Right cardiac atrium (tissue), 5 donors: ENCODE measurements at regions not wholly inside any gene's neighbourhood (a gene's known extent, or its start where the extent isn't known, plus 50 kb on each side); places are given as distances from the start of the nearest gene placed in this dataset.
A peak's percentile ranks its signal among the peaks of the same experiment; 100 is the strongest.

Source experiments
- ATAC-seq, 2 donors: fragments of 200-7000 bp; cut with Tn5 transposase; one replicate each; pipeline versions ENCODE4 v1.8.0 to v1.9.1; 2020; ENCODE audit warnings: moderate library complexity in 2 of 2, mild to moderate bottlenecking in 1 of 2
- DNase-seq, 3 donors: peaks; one replicate each; pipeline ENCODE4 v3.0.0-alpha.2; 2020
- H3K27ac ChIP-seq: one replicate; pipeline ENCODE4 v1.5.1; 2013; ENCODE audit warnings: mild to moderate bottlenecking, low read length, control low read depth, moderate library complexity
- H3K27me3 ChIP-seq: one replicate; pipeline ENCODE4 v1.6.1; 2013; ENCODE audit not compliant: control insufficient read depth, insufficient read depth
- H3K4me1 ChIP-seq: one replicate; pipeline ENCODE4 v1.6.1; 2013; ENCODE audit warnings: low read length; ENCODE audit not compliant: control insufficient read depth, insufficient read depth
- H3K4me3 ChIP-seq: one replicate; pipeline ENCODE4 v1.5.1; 2013; ENCODE audit warnings: low read length, control low read depth
- H3K9me3 ChIP-seq: one replicate; pipeline ENCODE4 v1.6.1; 2013; ENCODE audit warnings: low read length; ENCODE audit not compliant: control insufficient read depth
- WGBS: extraction: QIAGEN DNeasy Blood & Tissue Kit; methylation state at CpG from one replicate; pipeline ENCODE4 v1.1.7; 2013; 5-methylcytosine and 5-hydroxymethylcytosine counted together
- intact Hi-C, 4 donors: fragments of 100-400 bp; cut with DNase I; formaldehyde crosslinking; loops; one replicate each; pipeline versions ENCODE4 v1.11.0 to v1.14.0; 2022 to 2023
- donor health status: healthy with polysubstance abuse.
- donor health status: DM: no; HTN: yes; CAD: no.
- donor health status: DM: no; HTN: no; CAD: no.
- donor health status: DM: no; HTN: yes; CAD: no; lungs with severe emphysema.
- donor health status: DM: yes; HTN: yes; CAD: no.

DNA sequence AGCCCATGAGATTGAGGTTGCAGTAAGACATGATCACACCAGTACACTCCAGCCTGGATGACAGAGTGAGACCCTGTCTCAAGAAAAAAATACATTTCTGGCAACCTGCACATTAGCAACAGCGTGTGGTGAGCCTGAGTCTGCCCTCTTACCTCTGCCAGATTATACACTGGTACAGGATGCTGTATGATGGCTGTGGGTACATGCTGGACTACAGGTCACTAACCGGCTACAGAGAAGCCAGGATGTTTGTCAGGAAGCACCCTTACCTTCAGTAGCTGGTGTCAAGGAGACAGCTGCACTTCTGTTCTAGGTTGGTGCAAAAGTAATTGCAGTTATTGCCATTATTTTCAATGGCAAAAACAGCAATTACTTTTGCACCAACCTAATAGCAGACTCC, 575.7 kb downstream of the NPHP4 start:
- H3K27ac ChIP-seq = no peak overlapping the region
- ATAC-seq (no peak), DNase-seq (no peak)
- no peaks in the 10 kb centered on the region for H3K4me1 ChIP-seq
- no peak overlapping the region for H3K4me3 ChIP-seq
- no peaks in the 10 kb centered on the region for H3K27me3 ChIP-seq
- WGBS = 74% methylated on average over 2 of the region's 2 CpGs
- no peaks in the 10 kb centered on the region for H3K9me3 ChIP-seq
- intact Hi-C loops = no loop called here

DNA sequence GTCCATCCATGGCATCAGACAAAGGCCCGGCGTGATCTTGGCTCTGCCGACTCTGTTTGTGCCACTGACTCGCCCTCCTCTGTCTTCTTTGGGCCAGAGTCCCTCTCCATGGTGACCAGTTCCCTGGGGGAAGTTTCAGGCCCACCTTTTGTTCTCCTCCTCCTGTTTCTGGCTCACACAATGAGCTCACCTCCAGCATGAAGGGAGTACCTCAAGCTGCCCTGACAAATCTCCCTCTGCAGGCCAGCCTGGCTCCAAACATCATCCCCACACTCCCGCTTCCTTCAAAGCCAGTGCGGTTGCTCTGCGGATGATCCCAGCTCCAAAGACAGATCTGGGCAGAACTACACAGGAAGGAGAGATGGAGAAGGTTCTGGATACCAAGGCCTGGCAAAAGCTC, 576.6 kb downstream of the NPHP4 start:
- Histone ChIP-seq H3K27me3 (no peaks in the 10 kb centered on the region), H3K27ac (no peak overlapping the region), H3K9me3 (no peaks in the 10 kb centered on the region), H3K4me3 (no peak overlapping the region), H3K4me1 (no peaks in the 10 kb centered on the region)
- WGBS = 80% methylated on average over 7 of the region's 7 CpGs
- intact Hi-C loops = no loop called here
- no peak for ATAC-seq
- DNase-seq = no peak

DNA sequence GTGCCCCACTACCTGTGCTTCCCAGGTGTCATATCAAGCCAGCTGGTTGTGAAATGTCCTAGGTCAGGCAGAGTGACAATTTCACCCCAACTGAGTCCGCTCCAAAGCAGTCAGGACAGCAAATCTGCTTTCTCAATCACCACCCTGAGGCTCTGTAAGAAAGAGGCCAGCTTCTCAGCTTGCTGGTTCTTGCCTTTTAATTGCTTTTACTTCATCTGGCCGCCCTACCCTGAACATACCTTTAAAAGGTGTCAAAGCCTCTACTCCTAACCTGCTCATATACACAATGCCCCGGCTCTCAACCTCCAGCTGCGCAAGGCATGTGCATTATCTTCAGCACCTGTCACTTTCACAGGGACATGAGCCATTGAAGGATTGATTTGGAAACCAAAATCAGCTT, 581.6 kb downstream of the NPHP4 start:
- Histone ChIP-seq H3K9me3 (no peaks in the 10 kb centered on the region), H3K27ac (no peak overlapping the region), H3K27me3 (no peaks in the 10 kb centered on the region), H3K4me1 (no peaks in the 10 kb centered on the region), H3K4me3 (no peak overlapping the region)
- no peak for DNase-seq
- no peak for ATAC-seq
- intact Hi-C loops = no loop called here
- WGBS = 65% methylated on average over 4 of the region's 4 CpGs

DNA sequence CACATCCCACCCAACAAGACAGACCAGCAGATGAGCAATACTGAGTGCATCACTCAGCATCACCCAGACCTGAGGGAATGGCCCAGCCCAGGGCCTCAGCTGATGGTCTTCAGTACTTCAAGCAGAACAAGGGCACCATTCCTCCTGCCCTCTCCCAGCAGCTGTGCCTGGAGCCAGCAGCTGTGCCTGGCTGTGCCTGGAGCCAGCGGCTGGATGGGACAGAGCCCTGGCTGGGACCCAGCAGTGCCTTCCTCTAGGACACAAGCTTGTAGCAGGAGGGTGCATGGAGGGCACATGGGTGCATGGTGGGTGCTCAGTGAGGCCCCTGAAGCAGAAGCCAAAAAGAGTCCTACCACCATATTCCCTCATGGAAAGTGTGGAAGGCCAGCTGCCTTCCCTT, 583.8 kb downstream of the NPHP4 start:
- intact Hi-C loops = no loop called here
- Histone ChIP-seq H3K27ac (no peak overlapping the region), H3K4me3 (no peak overlapping the region), H3K9me3 (no peaks in the 10 kb centered on the region), H3K4me1 (no peaks in the 10 kb centered on the region), H3K27me3 (no peaks in the 10 kb centered on the region)
- no peak for ATAC-seq
- 79% methylated on average over 1 of the region's 1 CpG for WGBS
- no peak for DNase-seq

DNA sequence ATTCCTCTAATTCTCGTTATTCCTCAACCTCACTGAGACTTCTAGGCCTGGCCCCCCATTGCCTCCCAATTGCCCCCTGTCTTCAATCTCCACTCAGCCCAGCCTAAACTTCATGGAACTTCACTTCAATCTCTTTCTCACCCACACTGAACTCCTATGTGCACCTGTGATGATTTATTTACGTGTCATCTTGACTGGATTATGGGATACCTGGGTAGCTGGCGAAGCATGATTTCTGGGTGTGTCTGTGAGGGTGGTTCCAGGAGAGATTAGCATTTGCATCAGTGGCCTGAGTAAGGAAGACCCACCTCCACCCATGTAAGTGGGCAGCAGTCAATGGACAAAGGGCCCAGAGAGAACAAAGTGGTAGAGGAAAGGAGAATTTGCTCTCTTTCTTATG, 587.0 kb downstream of the NPHP4 start:
- DNase-seq (no peak), ATAC-seq (no peak)
- Histone ChIP-seq H3K27ac (no peak overlapping the region), H3K27me3 (no peaks in the 10 kb centered on the region), H3K4me1 (no peaks in the 10 kb centered on the region), H3K4me3 (no peak overlapping the region), H3K9me3 (no peaks in the 10 kb centered on the region)
- 78% methylated on average over 3 of the region's 3 CpGs for WGBS
- intact Hi-C loops = no loop called here

DNA sequence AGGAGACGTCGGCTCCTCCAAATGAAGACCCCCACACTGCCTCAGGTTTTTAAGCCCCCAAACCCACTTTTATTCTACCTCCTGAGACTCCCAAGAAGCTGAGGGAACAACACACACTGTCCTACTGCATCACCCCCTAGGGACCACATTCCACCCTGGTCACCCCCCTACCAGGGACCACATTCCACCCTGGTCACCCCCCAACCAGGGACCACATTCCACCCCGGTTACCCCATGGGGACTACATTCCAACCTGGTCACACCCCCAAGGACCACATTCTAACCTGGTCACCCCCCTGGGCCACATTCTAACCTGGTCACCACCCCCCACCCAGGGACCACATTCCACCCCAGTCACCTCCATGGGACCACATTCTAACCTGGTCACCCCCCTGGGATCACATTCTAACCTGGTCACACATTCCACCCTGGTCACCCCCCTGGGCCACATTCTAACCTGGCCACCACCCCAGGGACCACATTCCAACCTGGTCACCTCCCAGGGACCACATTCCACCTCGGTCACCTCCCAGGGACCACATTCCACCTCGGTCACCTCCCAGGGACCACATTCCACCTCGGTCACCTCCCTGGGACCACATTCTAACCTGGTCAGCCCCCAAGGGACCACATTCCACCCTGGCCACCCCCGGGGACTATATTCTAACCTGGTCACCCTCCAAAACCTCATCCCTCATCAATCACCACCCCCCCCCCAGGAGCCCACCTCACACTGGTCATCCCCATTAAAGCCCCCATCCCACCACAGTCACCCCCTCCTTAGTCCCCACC, 587.6 kb downstream of the NPHP4 start:
- Histone ChIP-seq H3K9me3 (no peaks in the 10 kb centered on the region), H3K4me1 (no peaks in the 10 kb centered on the region), H3K4me3 (no peak overlapping the region), H3K27ac (no peak overlapping the region), H3K27me3 (no peaks in the 10 kb centered on the region)
- intact Hi-C loops = no loop called here
- ATAC-seq = peak in 1 of 2 donors; percentile 13
- WGBS = 80% methylated on average over 7 of the region's 7 CpGs
- no peak for DNase-seq

DNA sequence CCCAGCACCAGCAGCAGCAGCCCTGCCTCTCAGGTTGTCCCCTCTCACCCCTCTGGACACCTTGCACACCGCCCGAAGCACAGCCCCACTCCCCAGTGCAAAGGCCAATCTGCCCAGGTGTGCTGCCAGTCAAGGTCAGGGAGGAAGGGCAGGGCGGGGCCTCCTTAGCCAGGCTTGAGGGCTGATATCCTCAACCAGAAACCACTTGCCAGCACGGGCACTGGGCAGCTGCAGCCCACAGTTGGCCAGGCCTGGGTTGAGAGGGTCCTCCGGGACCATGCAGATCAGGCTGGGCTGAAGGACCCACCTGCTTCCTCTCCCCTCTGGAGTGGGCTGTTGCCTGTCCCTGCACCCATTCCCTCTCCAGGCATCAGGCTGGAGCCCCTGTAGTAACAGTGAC, 588.3 kb downstream of the NPHP4 start:
- intact Hi-C loops = no loop called here
- WGBS = 85% methylated on average over 5 of the region's 5 CpGs
- H3K4me3 ChIP-seq = no peak overlapping the region
- no peaks in the 10 kb centered on the region for H3K27me3 ChIP-seq
- no peak overlapping the region for H3K27ac ChIP-seq
- peak in 1 of 2 donors; percentile 17 for ATAC-seq
- H3K9me3 ChIP-seq = no peaks in the 10 kb centered on the region
- no peak for DNase-seq
- no peaks in the 10 kb centered on the region for H3K4me1 ChIP-seq

DNA sequence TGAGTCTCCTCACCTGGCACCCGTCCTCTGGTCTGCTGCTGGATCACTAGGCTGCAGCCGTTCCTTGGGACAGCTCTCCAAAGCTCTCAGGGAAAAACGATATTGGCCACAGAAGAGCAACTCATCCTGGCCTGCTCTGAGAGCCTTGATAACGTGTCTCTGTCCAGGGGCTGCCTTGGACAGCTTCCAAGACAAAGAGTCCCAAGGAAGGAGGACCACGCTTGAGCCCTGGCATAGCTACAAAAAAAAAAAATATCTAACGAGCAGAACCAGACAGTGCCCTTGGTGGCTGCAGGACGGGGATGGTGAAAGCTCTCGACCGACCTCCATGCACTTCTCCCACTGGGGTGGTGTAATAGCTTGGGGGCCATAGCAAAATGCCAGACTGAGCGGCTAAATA, 589.6 kb downstream of the NPHP4 start:
- intact Hi-C loops = no loop called here
- ATAC-seq (no peak), DNase-seq (no peak)
- Histone ChIP-seq H3K4me1 (no peaks in the 10 kb centered on the region), H3K4me3 (no peak overlapping the region), H3K27me3 (no peaks in the 10 kb centered on the region), H3K27ac (no peak overlapping the region), H3K9me3 (no peaks in the 10 kb centered on the region)
- 58% methylated on average over 10 of the region's 10 CpGs for WGBS

DNA sequence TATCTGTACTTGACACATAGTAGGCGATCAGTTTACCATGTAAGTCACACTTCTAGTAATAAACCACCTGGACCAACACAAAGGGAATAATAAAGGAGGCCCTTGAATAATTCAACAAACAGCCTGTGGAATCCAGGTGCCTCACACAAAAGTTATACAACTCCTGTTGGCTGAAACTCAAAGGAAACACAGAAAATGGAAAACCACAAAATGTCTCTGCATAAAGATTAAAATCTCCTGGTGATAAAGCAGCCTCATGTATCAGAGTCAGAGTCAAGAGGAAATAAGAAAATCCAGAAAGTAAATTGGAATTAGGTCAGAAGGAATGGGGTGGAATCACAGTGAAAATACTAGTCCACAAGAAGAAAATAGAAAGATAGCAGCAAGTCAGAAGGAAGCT, 592.5 kb downstream of the NPHP4 start:
- no peaks in the 10 kb centered on the region for H3K27me3 ChIP-seq
- H3K4me1 ChIP-seq = no peaks in the 10 kb centered on the region
- no peak overlapping the region for H3K27ac ChIP-seq
- intact Hi-C loops = no loop called here
- no peaks in the 10 kb centered on the region for H3K9me3 ChIP-seq
- DNase-seq (no peak), ATAC-seq (no peak)
- 71% methylated on average over 1 of the region's 1 CpG for WGBS
- H3K4me3 ChIP-seq = no peak overlapping the region

DNA sequence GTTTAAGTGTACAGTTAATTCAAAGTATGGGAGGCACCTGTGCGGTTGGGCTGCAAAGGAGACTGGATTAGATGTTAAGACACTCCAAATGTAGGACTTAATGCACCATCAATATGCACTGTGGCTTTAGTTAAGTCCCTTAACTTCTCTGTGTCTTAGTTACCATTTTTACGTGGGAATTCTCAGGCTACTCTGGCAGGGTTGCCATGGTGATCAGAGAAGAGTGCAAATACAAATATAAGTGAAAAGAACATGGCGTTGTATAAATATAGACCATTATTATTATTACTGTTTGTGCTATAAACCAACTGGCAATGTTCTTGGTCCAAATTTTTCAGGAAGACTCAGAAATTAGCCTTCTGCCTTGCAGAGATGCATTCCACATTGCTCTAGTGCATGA, 595.6 kb downstream of the NPHP4 start:
- no peak for ATAC-seq
- intact Hi-C loops = no loop called here
- no peaks in the 10 kb centered on the region for H3K27me3 ChIP-seq
- 77% methylated on average over 3 of the region's 3 CpGs for WGBS
- no peak overlapping the region for H3K4me3 ChIP-seq
- no peaks in the 10 kb centered on the region for H3K9me3 ChIP-seq
- no peak overlapping the region for H3K27ac ChIP-seq
- no peak for DNase-seq
- H3K4me1 ChIP-seq = no peaks in the 10 kb centered on the region

DNA sequence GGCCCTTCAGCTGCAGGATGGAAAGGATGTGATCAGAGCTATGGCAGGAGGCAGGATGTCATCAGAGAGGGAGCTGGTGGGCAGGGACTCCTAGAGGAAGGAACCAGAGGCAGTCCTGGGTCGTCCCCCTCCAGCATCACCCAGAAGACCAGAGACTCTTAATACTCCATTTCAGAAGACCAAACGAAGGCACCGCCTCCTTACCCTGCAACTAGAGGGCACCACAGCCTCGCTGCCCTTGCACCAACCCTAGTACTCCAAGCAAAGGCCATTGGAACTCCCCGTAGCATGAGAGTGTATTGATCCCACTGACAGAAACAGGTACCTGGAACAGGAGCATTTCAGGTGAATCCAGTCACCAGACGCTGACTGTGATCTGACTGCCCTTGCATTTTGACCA, 598.1 kb downstream of the NPHP4 start:
- DNase-seq = no peak
- no peak overlapping the region for H3K27ac ChIP-seq
- WGBS = 69% methylated on average over 6 of the region's 6 CpGs
- H3K4me3 ChIP-seq = no peak overlapping the region
- H3K27me3 ChIP-seq = no peaks in the 10 kb centered on the region
- intact Hi-C loops = no loop called here
- no peak for ATAC-seq
- no peaks in the 10 kb centered on the region for H3K4me1 ChIP-seq
- no peaks in the 10 kb centered on the region for H3K9me3 ChIP-seq

DNA sequence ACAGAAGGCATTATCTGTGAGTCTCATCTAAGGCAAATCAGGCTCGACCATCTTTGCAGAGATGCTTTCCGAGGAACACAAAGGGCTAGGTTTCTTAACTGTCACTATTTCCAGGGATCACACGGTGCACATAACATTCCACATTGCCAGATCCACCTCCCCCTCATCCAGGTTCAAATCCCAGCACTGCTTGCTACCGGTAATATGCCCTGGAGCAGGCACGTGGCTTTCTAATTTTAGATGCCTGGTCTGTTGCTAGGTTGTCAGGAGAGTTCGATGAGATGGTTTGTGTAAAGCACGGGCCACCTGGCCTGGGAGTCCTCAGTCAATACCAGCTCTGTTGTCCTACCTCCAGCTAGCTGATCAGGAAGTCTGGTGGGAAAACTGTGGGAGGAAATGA, 598.6 kb downstream of the NPHP4 start:
- intact Hi-C loops = no loop called here
- Histone ChIP-seq H3K27me3 (no peaks in the 10 kb centered on the region), H3K27ac (no peak overlapping the region), H3K4me1 (no peaks in the 10 kb centered on the region), H3K9me3 (no peaks in the 10 kb centered on the region), H3K4me3 (no peak overlapping the region)
- DNase-seq (no peak), ATAC-seq (no peak)
- 62% methylated on average over 7 of the region's 7 CpGs for WGBS
